NCI-H1930 (cell line): ENCODE measurements at regions not wholly inside any gene's neighbourhood (a gene's known extent, or its start where the extent isn't known, plus 50 kb on each side); places are given as distances from the start of the nearest gene placed in this dataset.
"Not testable (repeated sequence)": the region's sequence is repeated elsewhere in the genome, so short reads cannot be mapped to it uniquely, and the experiment has no call there.

Experiments
- DNase-seq, 2 experiments: peaks; one replicate each; lab custom pipeline; 2025; lab: John Stamatoyannopoulos, UW

DNA sequence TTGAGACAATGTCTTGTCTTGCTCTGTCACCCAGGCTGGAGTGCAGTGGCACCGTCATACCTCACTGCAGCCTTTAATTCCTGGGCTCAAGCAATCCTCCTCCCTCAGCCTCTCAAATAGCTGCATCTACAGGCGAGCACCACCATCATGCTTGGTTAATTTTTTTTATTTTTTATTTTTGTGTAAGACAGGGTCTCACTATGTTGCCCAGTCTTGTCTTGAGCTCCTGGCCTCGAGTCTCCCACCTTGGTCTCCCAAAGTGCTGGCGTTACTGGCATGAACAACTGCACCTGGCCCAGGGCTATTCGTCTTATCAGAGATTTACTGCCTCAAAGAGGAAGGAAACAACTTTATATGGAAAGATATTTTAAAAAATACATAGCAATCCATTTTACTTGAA, 102.8 kb upstream of the NUPR2 start:
- no peak for DNase-seq

DNA sequence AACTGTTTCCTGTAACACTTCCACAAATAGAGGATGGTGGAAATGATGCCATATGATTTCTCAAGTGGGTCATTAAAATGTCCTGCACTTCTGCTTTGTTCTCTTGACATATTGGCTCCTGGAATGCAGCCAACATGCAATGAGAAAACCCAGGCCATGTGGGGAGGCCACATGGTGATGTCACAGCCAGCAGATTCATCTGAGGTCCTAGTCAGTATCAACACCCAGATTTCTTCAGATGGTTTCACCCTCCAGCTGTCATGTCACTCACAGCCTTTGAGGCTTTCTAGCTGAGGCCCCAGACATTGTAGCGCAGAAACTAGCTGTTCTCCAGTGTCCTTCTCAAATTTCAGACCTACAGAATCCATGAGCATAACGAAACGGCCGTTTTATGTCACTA, 102.3 kb upstream of the NUPR2 start:
- no peak for DNase-seq

DNA sequence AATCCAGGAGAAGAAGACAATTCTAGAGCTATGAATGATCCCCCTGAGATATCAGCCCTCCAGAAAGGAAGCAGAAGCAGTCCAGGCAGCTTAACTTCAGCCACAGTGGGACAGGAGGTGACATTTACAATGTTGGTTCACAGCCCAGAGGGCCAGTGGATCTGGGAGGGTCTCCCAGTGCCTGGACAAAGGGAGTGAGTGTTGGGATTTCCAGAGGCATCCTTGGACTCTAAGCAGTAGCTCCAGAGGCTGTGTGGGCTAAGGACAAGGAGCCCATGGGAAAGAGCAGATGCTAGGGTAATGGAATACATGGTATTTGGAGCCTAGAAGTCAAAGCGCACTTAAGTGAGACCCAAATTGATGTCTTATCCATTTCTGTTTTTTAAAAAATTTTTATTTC, 97.4 kb upstream of the NUPR2 start:
- no peak for DNase-seq

DNA sequence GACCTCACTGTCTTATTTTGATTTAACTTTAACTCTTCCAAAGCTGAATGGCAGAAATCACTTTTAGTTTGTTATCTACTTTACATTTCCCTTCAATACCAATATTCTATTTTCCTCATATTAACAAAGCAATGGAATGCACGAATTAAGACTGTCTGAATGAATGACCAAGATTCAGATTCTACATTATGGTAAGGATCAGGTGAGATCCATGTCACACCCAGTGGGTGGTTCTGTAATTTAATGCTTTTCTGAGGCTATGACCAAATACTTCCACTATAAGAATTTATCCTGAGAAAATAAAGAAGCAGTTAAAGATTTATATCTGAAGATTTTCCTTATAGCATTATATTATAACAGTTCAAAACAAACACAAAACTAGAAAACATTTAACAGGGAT, 90.2 kb upstream of the NUPR2 start:
- DNase-seq = no peak

DNA sequence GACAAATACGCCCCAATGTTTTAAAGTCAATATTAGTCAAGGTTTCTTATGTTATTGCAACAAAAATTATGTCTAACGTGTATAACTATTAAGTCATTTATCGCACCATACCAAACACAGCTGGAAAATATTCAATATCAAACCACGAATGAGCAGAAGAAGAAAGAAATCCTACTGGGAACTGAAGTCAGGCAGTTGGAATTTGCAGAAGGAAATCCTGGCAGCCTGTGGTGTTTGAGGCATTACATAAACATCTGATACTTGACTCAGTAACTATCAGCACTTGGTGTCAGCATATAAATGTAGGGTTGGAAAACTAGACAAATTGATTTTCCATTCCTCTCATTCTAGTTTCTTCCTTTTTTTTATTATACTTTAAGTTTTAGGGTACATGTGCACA, 83.4 kb upstream of the NUPR2 start:
- no peak for DNase-seq

DNA sequence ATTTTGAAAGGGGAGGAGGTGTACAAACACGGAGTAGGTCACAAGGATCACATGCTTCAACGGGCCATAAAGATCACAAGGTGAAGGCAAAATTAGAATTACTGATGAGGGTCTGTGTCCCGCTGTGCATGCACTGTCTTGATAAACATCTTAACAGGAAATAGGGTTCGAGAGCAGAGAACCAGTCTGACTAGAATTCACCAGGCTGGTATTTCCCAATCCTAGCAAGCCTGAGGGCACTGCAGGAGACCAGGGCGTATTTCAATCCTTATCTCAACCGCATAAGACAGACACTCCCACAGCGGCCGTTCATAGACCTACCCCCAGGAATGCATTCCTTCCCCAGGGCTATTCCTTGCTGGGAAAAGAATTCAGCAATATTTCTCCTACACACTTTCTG, 80.0 kb upstream of the NUPR2 start:
- DNase-seq = not testable (repeated sequence)

DNA sequence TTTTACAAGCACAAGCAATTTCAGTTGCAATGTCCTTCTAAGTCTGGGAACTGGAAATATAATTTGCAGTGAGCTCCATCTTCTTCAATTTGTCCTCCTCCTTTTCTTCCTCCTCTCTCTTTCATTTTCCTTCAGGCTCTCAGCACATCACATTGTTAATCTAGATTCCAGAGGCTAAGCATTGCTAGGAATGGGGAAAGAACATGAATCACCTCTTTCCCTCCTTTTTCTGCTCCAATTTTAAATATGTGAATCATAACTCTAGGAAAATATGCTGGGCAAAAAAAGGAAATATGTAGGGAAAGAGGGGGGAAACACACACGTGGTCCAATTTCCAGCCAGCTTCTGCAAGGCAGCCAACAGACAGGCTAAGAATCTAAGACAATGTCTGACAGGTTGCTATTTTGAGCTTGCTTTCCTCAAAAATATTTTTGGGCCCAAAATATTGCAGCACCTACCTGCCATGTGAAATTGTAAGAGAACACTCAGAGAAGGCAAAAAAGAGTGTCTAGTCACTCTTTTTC, 72.7 kb upstream of the NUPR2 start:
- DNase-seq = no peak

DNA sequence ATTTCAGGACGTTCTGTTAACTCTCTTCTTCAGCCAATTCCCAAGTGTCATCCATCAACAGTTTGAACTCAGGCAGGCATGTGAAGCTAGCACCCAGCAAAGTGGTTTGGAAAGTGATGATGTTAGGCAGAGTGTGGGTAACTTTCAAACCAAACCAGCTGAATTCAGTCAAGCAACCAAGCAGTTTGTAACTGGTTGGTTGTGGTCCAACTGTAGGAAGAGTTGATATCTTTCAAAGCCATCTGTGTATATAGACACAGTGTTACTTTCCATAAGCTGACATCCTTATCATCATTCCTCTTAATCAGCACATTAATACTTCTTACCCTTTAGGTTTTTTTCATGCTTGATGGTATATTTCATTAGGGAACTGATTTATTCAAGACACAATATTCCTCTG, 72.2 kb upstream of the NUPR2 start:
- no peak for DNase-seq

DNA sequence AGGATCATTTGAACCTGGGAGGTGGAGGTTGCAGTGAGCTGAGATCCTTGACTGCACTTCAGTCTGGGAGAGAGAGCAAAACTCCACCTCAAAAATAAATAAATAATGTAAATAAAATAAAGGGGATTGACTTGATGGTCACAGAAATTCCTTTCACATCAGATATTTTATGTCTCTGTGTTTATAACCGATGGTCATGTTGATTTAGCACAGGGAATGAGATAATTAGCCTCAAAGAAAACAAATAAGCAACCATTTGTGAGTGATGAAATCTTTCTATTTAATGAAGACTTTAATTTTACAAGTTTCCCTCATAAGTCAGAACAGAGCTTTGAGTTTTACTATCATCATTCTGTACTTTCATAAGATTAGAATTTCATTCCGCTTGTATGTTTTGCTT, 64.8 kb upstream of the NUPR2 start:
- no peak for DNase-seq

DNA sequence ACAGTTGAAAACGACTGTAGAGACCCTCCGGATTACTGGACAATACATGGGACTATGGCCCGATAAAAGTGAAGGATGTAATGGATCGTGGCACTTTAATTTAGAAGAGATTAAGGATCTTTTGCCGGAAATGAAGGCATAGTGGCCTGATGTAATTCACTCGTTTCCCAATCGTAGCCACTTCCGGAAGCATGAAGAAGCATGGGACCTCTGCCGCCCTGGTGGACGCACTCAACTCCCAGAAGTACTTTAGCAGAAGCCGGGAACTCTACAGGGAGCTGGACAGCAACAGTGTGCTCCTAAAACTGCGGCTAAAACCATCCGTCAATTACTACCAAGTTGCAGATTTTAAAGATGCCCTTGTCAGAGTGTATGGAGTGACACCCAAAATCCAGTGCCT, 59.6 kb upstream of the NUPR2 start:
- DNase-seq = no peak

DNA sequence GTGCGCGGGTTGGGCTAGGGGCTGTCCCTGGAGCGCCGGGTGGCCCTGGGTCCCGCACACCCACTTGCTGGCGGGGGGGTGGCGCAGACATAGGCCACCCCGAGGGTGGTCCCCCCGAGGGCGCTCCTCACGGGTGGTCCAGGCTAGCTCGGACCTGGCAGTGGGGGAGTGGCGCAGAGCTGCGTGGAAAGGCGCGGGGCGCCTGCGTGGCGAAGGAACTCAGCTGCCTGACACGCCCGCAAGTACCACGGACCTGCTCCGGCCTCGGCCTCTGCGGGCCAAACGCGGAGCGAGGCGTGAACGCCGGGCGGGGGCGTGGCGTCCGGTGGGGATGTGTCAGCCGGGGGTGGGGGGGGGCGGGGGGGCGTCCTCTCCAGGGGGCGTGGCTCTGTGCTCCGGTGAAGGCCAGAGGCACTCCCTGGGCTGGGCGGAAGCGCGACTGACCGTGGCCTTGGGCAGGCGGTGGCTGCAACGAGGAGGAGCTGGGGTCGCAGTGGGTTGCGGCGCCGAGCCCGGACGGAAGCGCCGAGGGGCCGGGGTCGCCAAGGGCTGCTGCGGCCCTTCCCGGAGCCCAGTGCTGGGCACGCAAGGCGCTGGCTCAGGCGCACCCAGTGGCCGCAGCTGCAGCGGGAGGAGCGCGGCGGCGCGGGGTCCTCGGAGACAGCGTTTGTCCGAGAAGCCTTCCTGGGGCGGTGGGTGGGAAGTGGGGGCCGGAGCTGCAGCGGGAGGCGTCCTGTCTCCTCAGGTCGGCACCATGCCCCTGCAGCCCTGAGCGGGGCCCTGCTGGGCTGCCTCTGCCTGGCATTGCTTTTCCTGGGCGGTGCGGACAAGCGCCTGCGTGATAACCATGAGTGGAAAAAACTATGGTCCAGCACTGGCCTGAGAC, 58.9 kb upstream of the NUPR2 start:
- DNase-seq = peak in 1 of 2 experiments; percentile 46

DNA sequence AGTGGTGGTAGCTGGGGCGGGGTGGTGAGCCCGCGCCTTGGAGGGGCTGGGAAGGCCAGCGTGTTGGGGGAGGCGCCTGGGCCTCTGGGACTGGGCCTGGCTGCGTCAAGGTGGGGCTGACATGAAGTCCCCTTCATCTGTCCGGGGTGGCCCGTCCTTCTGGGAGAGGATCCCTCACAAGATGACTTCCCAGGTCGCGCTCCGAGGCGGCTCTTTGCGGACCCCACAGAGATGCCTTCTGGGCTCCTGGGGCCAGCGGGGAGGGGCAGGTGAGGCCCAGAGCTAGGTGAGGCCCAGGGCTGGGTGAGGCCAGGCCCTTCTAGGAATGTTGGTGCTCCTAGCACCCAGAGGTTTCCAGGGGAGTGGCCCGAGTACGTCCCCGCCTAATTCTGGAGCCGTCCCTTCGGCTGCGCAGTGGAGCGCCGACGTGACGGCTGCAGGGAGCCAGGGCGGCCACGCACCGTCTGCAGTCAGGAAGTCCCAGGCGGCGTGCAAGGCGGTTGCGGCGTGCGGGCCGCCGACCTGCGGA, 58.2 kb upstream of the NUPR2 start:
- no peak for DNase-seq
